Fibroblast of lung (primary cell): ENCODE measurements at regions not wholly inside any gene's neighbourhood (a gene's known extent, or its start where the extent isn't known, plus 50 kb on each side); places are given as distances from the start of the nearest gene placed in this dataset.

Source experiments
- DNase-seq, 2 donors: peaks; one replicate each; pipeline versions ENCODE4 v3.0.0 to v3.0.0-alpha.2; 2010; ENCODE audit warnings: low read depth in 2 of 2
- H2AFZ ChIP-seq: 2 replicates; pipeline ENCODE4 v1.5.1; 2012; ENCODE audit warnings: low read length, control low read depth, inconsistent platforms
- H3K27ac ChIP-seq: 2 replicates; pipeline ENCODE4 v1.5.1; 2011; ENCODE audit warnings: low read length, control low read depth; ENCODE audit not compliant: insufficient read depth
- H3K27me3 ChIP-seq: 2 replicates; pipeline ENCODE4 v1.5.1; 2011; ENCODE audit warnings: mild to moderate bottlenecking, low read length; ENCODE audit not compliant: control insufficient read depth, insufficient read depth
- H3K36me3 ChIP-seq: 2 replicates; pipeline ENCODE4 v1.5.1; 2011; ENCODE audit warnings: low read length; ENCODE audit not compliant: control insufficient read depth, insufficient read depth
- H3K4me1 ChIP-seq: 2 replicates; pipeline ENCODE4 v1.5.1; 2011; ENCODE audit warnings: low read length; ENCODE audit not compliant: control insufficient read depth, insufficient read depth; ENCODE audit errors: extremely low read depth
- H3K4me2 ChIP-seq: 2 replicates; pipeline ENCODE4 v1.5.1; 2011; ENCODE audit warnings: low read length, control low read depth; ENCODE audit not compliant: insufficient read depth; ENCODE audit errors: extremely low read depth
- H3K4me3 ChIP-seq, 4 experiments: fragments of 200-600 bp in 1 of 4; sonication (generic) in 1 of 4; replicated peaks in 1 of 4; 2 replicates each; pipeline ENCODE4 v1.5.1; 2011 to 2016; ENCODE audit warnings: low read length in 4 of 4, low read depth in 3 of 4, mild to moderate bottlenecking in 3 of 4, control low read depth in 2 of 4, inconsistent platforms in 1 of 4, mixed read lengths in 1 of 4; ENCODE audit not compliant: insufficient read depth in 1 of 4; ENCODE audit errors: control extremely low read depth in 1 of 4
- H3K79me2 ChIP-seq: 2 replicates; pipeline ENCODE4 v1.5.1; 2012; ENCODE audit warnings: mild to moderate bottlenecking, low read length, inconsistent platforms; ENCODE audit not compliant: control insufficient read depth, insufficient read depth
- H3K9ac ChIP-seq: 2 replicates; pipeline ENCODE4 v1.5.1; 2011; ENCODE audit warnings: mild to moderate bottlenecking, low read length, control low read depth; ENCODE audit not compliant: insufficient read depth
- H3K9me3 ChIP-seq: 2 replicates; pipeline ENCODE4 v1.5.1; 2012; ENCODE audit warnings: low read depth, low read length; ENCODE audit not compliant: control insufficient read depth, insufficient read depth
- H4K20me1 ChIP-seq: 2 replicates; pipeline ENCODE4 v1.5.1; 2011; ENCODE audit warnings: low read length; ENCODE audit not compliant: control insufficient read depth, insufficient read depth; ENCODE audit errors: extremely low read depth
- CTCF ChIP-seq, 2 donors: IDR thresholded peaks in 1 of 2; conservative IDR thresholded peaks in 1 of 2; 1 replicate in 1 of 2; 2 replicates in 1 of 2; pipeline ENCODE4 v1.5.1; 2011 to 2012; ENCODE audit warnings: low read length in 2 of 2, control low read depth in 1 of 2, inconsistent platforms in 1 of 2, low read depth in 1 of 2, mild to moderate bottlenecking in 1 of 2
- EZH2 ChIP-seq: IDR thresholded peaks from 2 replicates; pipeline ENCODE4 v1.5.1; 2012; ENCODE audit warnings: low read length, control low read depth, mild to moderate bottlenecking; ENCODE audit errors: missing control alignments

- DNase-seq = peak in 1 of 2 donors; percentile 57
- no peaks in the 10 kb centered on the region for H3K36me3 ChIP-seq
- TF ChIP-seq EZH2 = no peak
- TF ChIP-seq CTCF (conservative IDR thresholded peaks at IDR 0.05 in 1 of 2, IDR thresholded peaks at IDR 0.05 in 1 of 2; ENCODE audit: low read depth in 1 of 2, low read length in 2 of 2) = no peak
- H3K9me3 ChIP-seq = no peaks in the 10 kb centered on the region
- no peak overlapping the region for H2AFZ ChIP-seq
- no peaks in the 10 kb centered on the region for H3K4me1 ChIP-seq
- no peaks in the 10 kb centered on the region for H3K79me2 ChIP-seq
- no peak overlapping the region for H3K9ac ChIP-seq
- H3K4me3 ChIP-seq = no peak overlapping the region
- H4K20me1 ChIP-seq = no peaks in the 10 kb centered on the region
- H3K27ac ChIP-seq = no peak overlapping the region
- H3K27me3 ChIP-seq = no peaks in the 10 kb centered on the region
- H3K4me2 ChIP-seq = no peak overlapping the region
Measured at GRCh38 chr9:74336161-74336560, 161.0 kb upstream of the RORB start.

- H3K4me1 ChIP-seq = no peaks in the 10 kb centered on the region
- H3K36me3 ChIP-seq = no peaks in the 10 kb centered on the region
- no peaks in the 10 kb centered on the region for H3K9me3 ChIP-seq
- H3K4me3 ChIP-seq = no peak overlapping the region
- no peak overlapping the region for H2AFZ ChIP-seq
- H3K27ac ChIP-seq = no peak overlapping the region
- no peak for TF ChIP-seq EZH2
- TF ChIP-seq CTCF (conservative IDR thresholded peaks at IDR 0.05 in 1 of 2, IDR thresholded peaks at IDR 0.05 in 1 of 2; ENCODE audit: low read depth in 1 of 2, low read length in 2 of 2) = no peak
- no peaks in the 10 kb centered on the region for H4K20me1 ChIP-seq
- H3K9ac ChIP-seq = no peak overlapping the region
- no peaks in the 10 kb centered on the region for H3K79me2 ChIP-seq
- DNase-seq = no peak
- no peaks in the 10 kb centered on the region for H3K27me3 ChIP-seq
- no peak overlapping the region for H3K4me2 ChIP-seq
Measured at GRCh38 chr9:74348777-74349176, 148.4 kb upstream of the RORB start.

GRCh38 chr9:74355107-74355506 is 142.0 kb upstream of the RORB start:
- no peaks in the 10 kb centered on the region for H3K36me3 ChIP-seq
- H3K4me2 ChIP-seq = no peak overlapping the region
- no peak overlapping the region for H2AFZ ChIP-seq
- no peaks in the 10 kb centered on the region for H4K20me1 ChIP-seq
- no peak overlapping the region for H3K27ac ChIP-seq
- H3K9ac ChIP-seq = no peak overlapping the region
- no peak for DNase-seq
- no peaks in the 10 kb centered on the region for H3K27me3 ChIP-seq
- no peaks in the 10 kb centered on the region for H3K79me2 ChIP-seq
- TF ChIP-seq EZH2 = no peak
- TF ChIP-seq CTCF (conservative IDR thresholded peaks at IDR 0.05 in 1 of 2, IDR thresholded peaks at IDR 0.05 in 1 of 2; ENCODE audit: low read depth in 1 of 2, low read length in 2 of 2) = no peak
- no peaks in the 10 kb centered on the region for H3K9me3 ChIP-seq
- H3K4me1 ChIP-seq = no peaks in the 10 kb centered on the region
- no peak overlapping the region for H3K4me3 ChIP-seq
